RPMI8226 (cell line): ENCODE measurements at regions not wholly inside any gene's neighbourhood (a gene's known extent, or its start where the extent isn't known, plus 50 kb on each side); places are given as distances from the start of the nearest gene placed in this dataset.
"Not testable (repeated sequence)": the region's sequence is repeated elsewhere in the genome, so short reads cannot be mapped to it uniquely, and the experiment has no call there.

Experiments
- DNase-seq: peaks from one replicate; pipeline ENCODE4 v3.0.0-alpha.2; 2015

GRCh38 chrX:128582036-128582435 lies 529.8 kb upstream of the ACTRT1 start:
- DNase-seq, result no peak

- DNase-seq, result no peak
Observed at GRCh38 chrX:128581615-128582014, 529.4 kb upstream of the ACTRT1 start.

DNA sequence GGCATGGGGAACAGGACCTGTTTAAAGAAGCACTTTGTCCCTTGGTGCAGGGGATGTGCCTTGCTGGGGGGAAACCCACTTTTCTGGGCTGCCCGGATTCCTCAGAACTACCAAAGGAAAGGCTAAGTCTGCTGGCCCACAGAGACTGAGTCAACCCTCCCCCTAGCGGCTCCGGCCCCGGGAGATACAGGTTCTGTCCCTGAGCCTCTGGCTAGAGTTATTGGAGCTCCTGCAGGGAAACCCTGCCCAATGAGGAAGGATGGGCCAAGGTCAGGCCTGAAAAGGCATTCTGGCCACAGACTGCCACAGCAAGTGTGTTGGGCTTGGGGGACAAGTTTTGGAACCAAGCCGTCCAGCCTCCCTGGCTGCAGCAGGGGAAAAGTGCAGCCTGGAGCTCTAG lies 490.9 kb upstream of the ACTRT1 start:
- no peak for DNase-seq

- DNase-seq, result no peak
Observed at GRCh38 chrX:128518508-128518907, 466.3 kb upstream of the ACTRT1 start.

DNA sequence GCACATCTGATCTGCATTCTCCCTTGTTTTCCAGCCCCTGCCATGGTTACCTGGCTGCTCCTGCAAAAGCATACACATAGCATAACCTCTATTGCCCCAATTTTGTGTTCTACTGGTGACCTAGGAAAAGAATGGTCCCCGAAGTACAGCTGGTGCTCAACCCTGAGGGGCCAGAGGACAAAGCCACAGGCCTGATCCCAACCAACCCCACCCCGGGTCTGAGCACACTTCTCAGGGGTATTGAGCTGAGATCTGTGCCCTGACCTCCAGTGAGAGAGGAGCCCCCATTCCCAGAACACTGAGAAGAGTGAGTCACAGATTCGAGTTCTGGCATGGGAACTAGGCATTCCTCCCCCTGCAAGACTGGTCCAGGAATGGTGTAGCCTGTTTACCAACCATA lies 465.5 kb upstream of the ACTRT1 start:
- no peak for DNase-seq

DNA sequence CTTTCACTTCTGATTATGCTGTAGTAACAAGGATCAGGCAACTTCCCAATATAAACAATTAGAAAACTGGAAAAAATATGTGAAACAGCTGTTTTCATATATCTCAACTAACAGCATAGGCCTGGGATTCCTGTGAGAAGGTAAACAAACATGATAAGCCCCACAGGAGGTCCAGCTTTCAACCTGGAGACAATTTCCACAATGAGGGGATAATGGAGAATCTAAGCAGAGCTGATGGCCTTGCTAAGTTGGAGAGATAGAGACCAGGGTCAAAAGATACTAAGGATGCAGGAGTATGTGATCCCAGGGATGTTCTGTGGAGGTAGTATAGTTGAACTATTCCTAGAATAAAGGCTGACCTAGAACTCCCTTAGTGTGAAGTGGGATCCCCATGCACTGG lies 452.3 kb upstream of the ACTRT1 start:
- DNase-seq, result no peak

- no peak for DNase-seq
Observed at GRCh38 chrX:128464116-128464515, 411.9 kb upstream of the ACTRT1 start.

GRCh38 chrX:128460835-128461234 lies 408.6 kb upstream of the ACTRT1 start:
- DNase-seq, result peak; percentile 4

DNA sequence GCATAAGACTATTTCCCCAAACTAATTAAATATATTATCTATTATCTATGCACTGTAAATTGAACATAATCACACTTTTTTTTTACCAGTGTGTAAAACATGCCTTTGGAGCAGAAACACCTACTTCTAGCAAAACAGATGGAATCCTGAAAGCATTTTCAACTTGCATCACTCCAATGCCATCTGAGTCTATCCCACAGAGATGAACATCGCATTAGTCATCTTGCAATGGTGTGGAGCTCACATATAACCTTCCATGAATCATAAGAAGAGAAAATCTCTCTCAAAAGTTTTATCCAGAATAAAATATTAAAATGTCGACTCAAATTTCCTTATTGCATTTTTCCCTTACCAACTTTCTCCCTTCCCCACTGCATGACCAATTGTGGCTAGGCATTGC lies 406.7 kb upstream of the ACTRT1 start:
- DNase-seq, result no peak

DNA sequence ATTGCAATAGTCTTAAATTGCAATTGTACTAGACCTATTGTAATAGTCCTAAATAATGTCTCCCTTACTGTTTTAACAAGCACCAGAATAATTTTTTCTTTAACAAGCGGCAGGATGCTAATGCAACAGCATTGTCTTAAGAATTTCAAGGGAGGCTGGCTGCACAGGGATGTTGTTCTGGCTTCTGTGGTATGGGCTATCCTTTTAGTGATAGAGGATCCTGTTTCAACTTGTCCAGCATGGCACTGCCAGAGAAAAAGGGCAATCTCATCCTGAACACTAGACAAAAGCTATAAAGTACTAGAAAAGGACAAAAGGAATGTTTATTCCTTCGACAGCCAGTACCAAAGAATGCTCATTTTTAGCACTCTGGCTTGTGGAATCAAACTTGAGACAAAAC lies 405.5 kb upstream of the ACTRT1 start:
- no peak for DNase-seq

GRCh38 chrX:128439159-128439558 lies 387.0 kb upstream of the ACTRT1 start:
- DNase-seq, result no peak

DNA sequence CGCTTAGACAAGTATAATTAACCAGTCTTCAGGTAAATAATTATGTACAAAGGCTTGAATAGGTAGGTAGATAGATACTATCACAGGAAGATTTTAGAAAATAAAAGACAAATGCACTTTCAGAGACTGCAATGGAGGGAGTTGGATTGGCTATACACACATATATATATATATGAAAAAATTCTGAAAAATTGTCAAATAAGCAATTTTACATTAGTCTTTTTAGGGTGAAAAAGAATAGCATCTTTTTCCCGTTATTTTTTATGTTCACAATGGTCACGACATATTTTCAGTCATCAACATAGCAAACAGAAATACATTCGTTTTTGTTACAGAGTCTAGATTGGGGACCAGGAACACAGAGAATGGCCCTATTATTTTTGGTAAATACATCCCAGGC lies 385.9 kb upstream of the ACTRT1 start:
- no peak for DNase-seq

DNA sequence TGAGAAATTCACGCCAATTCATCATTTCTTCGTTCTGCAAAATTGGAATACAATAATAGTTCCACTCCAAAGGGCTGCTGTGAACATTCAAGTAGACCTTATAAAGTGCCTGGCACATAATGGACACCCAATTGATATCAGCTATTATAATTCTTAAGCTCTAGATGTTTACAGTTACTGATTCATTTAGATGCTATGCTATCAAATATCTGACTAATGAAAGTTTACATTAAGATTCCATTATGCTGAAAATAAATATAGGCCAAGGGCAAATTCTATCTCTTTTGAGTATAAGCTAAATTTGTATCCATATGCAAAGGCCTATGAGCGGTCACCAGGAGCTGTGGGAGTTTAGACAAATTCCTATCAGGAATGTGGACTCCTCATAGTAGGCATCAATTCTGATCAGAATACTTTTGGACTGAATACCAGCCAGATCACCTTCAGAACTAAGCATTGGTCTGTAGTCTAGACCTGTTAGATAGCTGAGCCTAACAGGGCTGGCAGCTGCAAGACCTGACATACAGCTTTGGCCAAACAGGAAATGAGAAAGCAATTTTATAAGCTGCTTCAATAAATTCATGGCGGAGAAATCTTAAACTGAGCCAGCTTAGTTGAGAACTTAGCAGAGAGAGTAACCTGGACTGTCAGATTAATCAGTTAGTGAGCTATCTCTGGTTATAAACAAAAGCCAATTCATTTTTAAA lies 384.3 kb upstream of the ACTRT1 start:
- no peak for DNase-seq

GRCh38 chrX:128425546-128425945 lies 373.3 kb upstream of the ACTRT1 start:
- DNase-seq, result no peak

DNA sequence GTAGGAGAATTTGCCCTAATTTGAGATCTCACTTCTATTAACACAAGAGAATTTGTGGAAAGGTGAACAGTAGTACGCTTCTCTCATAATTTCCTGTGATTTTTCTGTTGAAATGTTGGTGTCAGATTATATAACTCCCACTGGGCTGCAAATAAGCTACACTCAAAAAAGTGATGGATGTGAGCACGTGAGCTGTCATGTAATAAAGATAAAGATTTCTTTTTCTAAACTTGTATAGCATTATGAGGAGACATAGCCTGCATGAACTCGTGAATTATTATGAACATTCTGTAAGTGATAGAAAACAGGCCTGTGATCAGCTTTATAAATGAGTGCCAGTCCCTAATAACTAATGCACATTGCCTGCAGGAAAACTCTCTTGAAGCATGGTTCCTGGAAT lies 356.6 kb upstream of the ACTRT1 start:
- no peak for DNase-seq

GRCh38 chrX:128396601-128397000 lies 344.4 kb upstream of the ACTRT1 start:
- no peak for DNase-seq

DNA sequence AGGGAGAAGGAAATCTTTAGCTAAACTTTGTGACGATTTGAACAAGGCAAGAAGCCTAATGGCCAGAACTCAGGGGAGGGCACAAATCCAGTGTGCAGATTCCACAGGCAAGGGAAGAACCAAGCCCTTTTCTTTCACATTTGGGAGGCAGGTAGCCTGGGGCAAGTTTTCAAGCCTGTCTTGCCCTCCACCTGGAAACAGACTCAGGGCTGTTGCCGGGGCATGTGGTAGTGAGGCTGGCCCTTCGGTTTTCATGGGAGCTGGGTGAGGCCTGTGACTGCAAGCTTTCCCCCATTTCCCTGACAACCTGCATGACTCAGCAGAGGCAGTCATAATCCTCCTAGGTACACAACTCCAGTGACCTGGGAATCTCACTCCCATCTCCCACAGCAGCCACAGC lies 331.6 kb upstream of the ACTRT1 start:
- DNase-seq, result not testable (repeated sequence)

GRCh38 chrX:128365492-128365891 lies 313.3 kb upstream of the ACTRT1 start:
- DNase-seq, result no peak

GRCh38 chrX:128335671-128336070 lies 283.5 kb upstream of the ACTRT1 start:
- DNase-seq, result no peak

DNA sequence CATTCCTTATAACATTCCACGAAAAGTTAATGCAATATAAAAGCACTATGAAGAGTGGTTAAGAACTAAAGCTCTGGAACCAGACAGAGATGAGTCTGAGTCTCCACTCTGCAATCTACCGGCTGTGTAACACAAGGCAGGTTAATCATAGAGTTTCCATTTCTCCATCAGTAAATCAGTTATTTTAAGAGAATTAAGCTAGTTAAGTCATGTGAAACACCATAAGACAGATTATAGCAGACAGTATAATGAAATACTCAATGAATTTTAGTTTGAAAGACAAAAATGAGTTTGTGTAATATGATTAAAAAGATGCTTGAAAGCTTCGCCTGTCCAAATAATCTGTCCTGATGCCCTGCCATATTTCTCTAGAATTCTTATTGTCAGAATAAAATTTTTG lies 282.6 kb upstream of the ACTRT1 start:
- DNase-seq, result no peak

DNA sequence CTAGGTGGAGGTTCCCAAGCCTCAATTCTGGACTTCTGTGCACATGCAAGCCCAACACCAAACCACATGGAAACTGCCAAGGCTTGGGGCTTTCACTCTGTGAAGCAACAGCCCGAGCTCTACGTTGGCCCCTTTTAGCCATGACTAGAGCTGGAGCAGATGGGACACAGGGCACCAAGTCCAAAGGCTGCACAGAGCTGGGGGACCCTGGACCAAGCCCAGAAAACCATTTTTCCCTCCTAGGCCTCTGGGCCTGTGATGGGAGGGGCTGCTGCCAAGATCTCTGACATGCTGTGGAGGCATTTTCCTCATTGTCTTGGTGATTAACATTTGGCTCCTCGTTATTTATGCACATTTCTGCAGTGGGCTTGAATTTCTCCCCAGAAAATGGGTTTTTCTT lies 258.7 kb upstream of the ACTRT1 start:
- no peak for DNase-seq

GRCh38 chrX:128309311-128309710 lies 257.1 kb upstream of the ACTRT1 start:
- DNase-seq, result no peak

DNA sequence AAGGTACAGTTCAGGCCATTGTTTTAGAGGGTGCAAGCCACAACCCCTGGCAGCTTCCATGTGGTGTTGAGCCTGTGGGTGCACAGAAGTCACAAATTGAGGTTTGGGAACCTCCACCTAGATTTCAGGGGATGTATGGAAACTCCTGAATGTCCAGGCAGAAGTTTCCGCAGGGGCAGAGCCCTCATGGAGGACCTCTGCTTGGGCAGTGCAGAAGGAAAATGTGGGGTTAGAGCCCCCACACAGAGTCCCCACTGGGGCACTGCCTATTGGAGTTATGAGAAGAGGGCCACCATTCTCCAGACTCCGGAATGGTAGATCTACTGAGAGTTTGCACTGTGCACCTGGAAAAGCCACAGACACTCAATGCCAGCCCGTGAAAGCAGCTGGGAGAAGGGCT lies 242.0 kb upstream of the ACTRT1 start:
- DNase-seq, result no peak

GRCh38 chrX:128287693-128288092 lies 235.5 kb upstream of the ACTRT1 start:
- no peak for DNase-seq

GRCh38 chrX:128250621-128251020 lies 198.4 kb upstream of the ACTRT1 start:
- DNase-seq, result no peak

DNA sequence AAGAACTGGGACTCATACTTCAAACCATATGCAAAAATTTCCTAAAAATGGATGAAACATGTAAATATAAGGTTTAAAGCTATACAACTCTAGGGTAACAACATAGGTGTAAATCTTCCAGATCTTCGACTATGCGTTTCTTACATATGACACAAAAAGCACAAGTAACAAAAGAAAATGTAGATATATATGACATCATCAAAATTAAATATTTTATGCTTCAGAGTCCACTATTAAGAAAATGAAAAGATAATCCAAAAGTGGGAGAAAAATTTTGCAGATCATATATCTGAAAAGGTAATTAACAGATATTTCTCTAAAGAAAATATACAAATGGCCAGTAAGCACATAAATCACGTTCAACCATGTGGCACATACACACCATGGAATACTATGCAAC lies 164.2 kb upstream of the ACTRT1 start:
- no peak for DNase-seq
